Psoas muscle (tissue), 7 donors: ENCODE measurements at regions not wholly inside any gene's neighbourhood (a gene's known extent, or its start where the extent isn't known, plus 50 kb on each side); places are given as distances from the start of the nearest gene placed in this dataset.

Experiments used
- ATAC-seq, 4 donors: fragments of 200-7000 bp; cut with Tn5 transposase; one replicate each; pipeline ENCODE4 v1.9.1; 2020; ENCODE audit warnings: moderate library complexity in 3 of 4, mild to moderate bottlenecking in 2 of 4
- DNase-seq, 2 donors: peaks; one replicate each; pipeline ENCODE4 v3.0.0-alpha.2; 2020
- H3K27ac ChIP-seq: fragments of 200-600 bp; one replicate; pipeline ENCODE4 v1.8.0; 2022
- H3K27me3 ChIP-seq, 3 donors: fragments of 200-600 bp in 1 of 3; one replicate each; pipeline versions ENCODE4 v1.6.1 to v1.8.0; 2013 to 2022; ENCODE audit warnings: low read length in 2 of 3, mild to moderate bottlenecking in 2 of 3, moderate library complexity in 1 of 3; ENCODE audit not compliant: insufficient read depth in 3 of 3
- H3K36me3 ChIP-seq, 2 donors: fragments of 200-600 bp in 1 of 2; one replicate each; pipeline versions ENCODE4 v1.6.1 to v1.8.0; 2013 to 2022; ENCODE audit warnings: low read depth in 1 of 2, mild to moderate bottlenecking in 1 of 2, moderate library complexity in 1 of 2; ENCODE audit not compliant: insufficient read depth in 1 of 2
- H3K4me1 ChIP-seq: fragments of 200-600 bp; one replicate; pipeline ENCODE4 v1.8.0; 2022
- H3K4me3 ChIP-seq: fragments of 200-600 bp; one replicate; pipeline ENCODE4 v1.8.0; 2022; ENCODE audit warnings: mild to moderate bottlenecking
- H3K9me3 ChIP-seq: fragments of 200-600 bp; one replicate; pipeline ENCODE4 v1.8.0; 2022
- CTCF ChIP-seq: fragments of 200-600 bp; IDR thresholded peaks from one replicate; pipeline ENCODE4 v1.8.0; 2022; ENCODE audit warnings: antibody characterized with exemption
- WGBS, 3 donors: extraction: QIAGEN DNeasy Blood & Tissue Kit; methylation state at CpG; one replicate each; pipeline versions ENCODE4 v1.1.6 to v1.1.7; 2013; 5-methylcytosine and 5-hydroxymethylcytosine counted together
- intact Hi-C, 2 donors: fragments of 100-400 bp; cut with DNase I; formaldehyde crosslinking; loops; one replicate each; pipeline versions ENCODE4 v1.11.0 to v1.14.2; 2022
- donor health status: healthy with polysubstance abuse.
- donor health status: DM: no; HTN: no; CAD: no; lungs with moderate emphysema.
- donor health status: Bipolar disorder and iron deficiency.
- donor health status: healthy.
- donor health status: DM: yes; HTN: yes; CAD: no.
- donor health status: DM: no; HTN: no; CAD: no.
- donor health status: DM: yes; HTN: yes; CAD: no.

DNA sequence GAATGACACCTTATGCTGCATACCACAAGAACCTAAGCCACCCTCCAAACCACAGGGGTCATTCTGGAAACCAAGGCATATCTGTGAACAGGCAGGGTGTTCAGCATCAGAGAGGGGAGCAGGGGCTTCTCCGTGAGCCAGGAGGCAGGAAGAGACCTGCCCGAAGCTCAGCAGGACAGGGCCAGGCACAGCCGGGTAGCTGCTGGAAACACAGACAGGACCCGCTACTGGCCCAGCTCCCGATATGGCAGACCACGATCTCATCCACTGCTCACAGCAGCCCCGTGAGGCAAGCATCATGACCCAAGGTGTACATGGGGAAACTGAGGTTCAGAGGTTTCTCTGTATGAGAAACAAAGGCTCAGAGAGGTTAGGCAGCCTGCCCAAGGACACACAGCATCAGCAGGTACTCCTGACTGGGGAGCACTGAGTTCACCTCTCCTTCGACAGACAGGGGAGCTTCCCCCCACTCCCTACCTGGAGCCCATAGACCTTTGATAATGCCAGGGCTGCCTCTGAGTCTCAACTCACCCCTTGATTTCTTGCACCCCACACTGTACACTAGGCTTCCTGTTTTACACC is 317.7 kb downstream of the MATN1 start:
- Histone ChIP-seq H3K27me3 (no peaks in the 10 kb centered on the region), H3K4me1 (no peaks in the 10 kb centered on the region), H3K4me3 (no peak overlapping the region), H3K27ac (no peak overlapping the region), H3K9me3 (no peaks in the 10 kb centered on the region), H3K36me3 (no peaks in the 10 kb centered on the region)
- no peak for ATAC-seq
- intact Hi-C loops = no loop called here
- DNase-seq = no peak
- WGBS, 3 donors = 84 to 89% (median 86%) methylated on average over 8 of the region's 8 CpGs
- no peak for TF ChIP-seq CTCF

DNA sequence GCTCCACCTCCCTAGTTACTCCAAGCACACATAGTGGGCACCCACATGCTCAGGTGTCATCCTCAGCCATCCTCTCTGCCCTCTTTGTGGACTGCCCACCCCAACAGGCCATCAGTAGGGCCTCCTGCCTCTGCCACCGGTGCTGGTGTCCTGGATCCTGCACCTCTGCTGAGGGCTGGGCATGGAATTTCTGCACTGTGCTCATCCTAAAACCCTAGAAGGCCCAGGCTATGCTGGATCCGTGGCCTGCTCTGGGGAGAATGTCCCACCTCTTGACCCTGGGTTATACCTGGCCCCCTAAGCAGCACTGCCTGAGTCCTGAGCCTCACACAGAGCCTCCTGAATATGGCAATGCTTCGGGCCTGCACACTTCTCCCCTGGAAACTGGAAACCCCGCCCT is 318.3 kb downstream of the MATN1 start:
- Histone ChIP-seq H3K27ac (no peak overlapping the region), H3K9me3 (no peaks in the 10 kb centered on the region), H3K4me3 (no peak overlapping the region), H3K4me1 (no peaks in the 10 kb centered on the region), H3K27me3 (no peaks in the 10 kb centered on the region), H3K36me3 (no peaks in the 10 kb centered on the region)
- DNase-seq (no peak), ATAC-seq (no peak)
- no peak for TF ChIP-seq CTCF
- WGBS, 3 donors = 62 to 82% (median 67%) methylated on average over 4 of the region's 4 CpGs
- intact Hi-C loops = no loop called here

DNA sequence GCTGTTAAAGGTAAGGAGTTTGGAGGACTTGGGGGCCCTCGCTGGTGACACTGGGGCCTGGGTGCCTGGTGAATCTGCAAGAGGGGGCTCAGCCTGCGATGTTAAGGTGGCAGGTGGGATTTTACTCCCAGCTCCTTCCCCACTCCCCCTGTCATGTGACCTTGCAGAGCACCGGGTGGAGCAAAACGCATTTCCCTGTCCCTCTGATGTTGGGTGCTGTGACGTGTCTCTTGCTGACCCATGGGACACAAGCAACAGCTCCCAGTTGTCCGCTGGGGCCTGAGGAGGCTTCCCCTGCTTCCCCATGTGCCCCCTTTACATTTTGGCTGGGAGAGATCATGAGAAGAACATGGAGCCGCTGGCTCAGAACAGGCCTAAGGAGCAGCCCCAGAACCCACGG is 319.0 kb downstream of the MATN1 start:
- intact Hi-C loops = no loop called here
- Histone ChIP-seq H3K4me1 (no peaks in the 10 kb centered on the region), H3K36me3 (no peaks in the 10 kb centered on the region), H3K27ac (no peak overlapping the region), H3K4me3 (no peak overlapping the region), H3K9me3 (no peaks in the 10 kb centered on the region), H3K27me3 (no peaks in the 10 kb centered on the region)
- no peak for TF ChIP-seq CTCF
- DNase-seq (no peak), ATAC-seq (no peak)
- 76 to 81% (median 78%) methylated on average over 8 of the region's 8 CpGs for WGBS, 3 donors

DNA sequence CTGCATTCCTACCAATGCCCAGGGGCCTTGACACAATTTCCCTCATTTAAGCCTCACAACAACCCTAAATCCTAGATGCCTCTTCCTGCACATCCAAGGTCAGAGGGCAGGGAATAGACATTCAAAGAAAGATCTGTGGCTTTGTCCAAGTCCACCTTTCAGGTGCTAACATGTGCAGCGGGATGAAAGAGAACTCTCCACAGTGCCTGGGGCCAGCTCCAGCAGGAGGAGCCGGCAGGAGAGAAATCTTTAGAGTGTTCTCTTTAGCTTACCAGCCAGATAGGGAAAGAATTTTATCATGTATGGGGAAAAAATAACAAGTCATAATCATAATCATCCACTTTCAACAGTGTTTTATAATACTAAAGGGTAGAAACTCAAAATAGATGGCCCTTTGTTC is 319.7 kb downstream of the MATN1 start:
- intact Hi-C loops = no loop called here
- ATAC-seq = no peak
- WGBS, 3 donors = 81 to 88% (median 82%) methylated on average over 2 of the region's 2 CpGs
- Histone ChIP-seq H3K4me1 (no peaks in the 10 kb centered on the region), H3K27me3 (no peaks in the 10 kb centered on the region), H3K27ac (no peak overlapping the region), H3K36me3 (no peaks in the 10 kb centered on the region), H3K9me3 (no peaks in the 10 kb centered on the region), H3K4me3 (no peak overlapping the region)
- DNase-seq = no peak
- no peak for TF ChIP-seq CTCF

GRCh38 chr1:30403061-30403645 is 320.2 kb downstream of the MATN1 start:
- ATAC-seq (no peak), DNase-seq (no peak)
- no peaks in the 10 kb centered on the region for H3K36me3 ChIP-seq
- no peaks in the 10 kb centered on the region for H3K27me3 ChIP-seq
- H3K9me3 ChIP-seq = no peaks in the 10 kb centered on the region
- 86 to 89% (median 88%) methylated on average over 10 of the region's 10 CpGs for WGBS, 3 donors
- H3K27ac ChIP-seq = no peak overlapping the region
- no peak for TF ChIP-seq CTCF
- no peaks in the 10 kb centered on the region for H3K4me1 ChIP-seq
- H3K4me3 ChIP-seq = no peak overlapping the region
- intact Hi-C loops = no loop called here
